Colonic mucosa (tissue), 4 donors: ENCODE measurements at regions not wholly inside any gene's neighbourhood (a gene's known extent, or its start where the extent isn't known, plus 50 kb on each side); places are given as distances from the start of the nearest gene placed in this dataset.
A peak's percentile ranks its signal among the peaks of the same experiment; 100 is the strongest.
"Not testable (repeated sequence)": the region's sequence is repeated elsewhere in the genome, so short reads cannot be mapped to it uniquely, and the experiment has no call there.

Experiments
- DNase-seq: peaks from one replicate; pipeline ENCODE4 v3.0.0-alpha.2; 2020
- H3K27ac ChIP-seq: fragments of 200-600 bp; one replicate; pipeline ENCODE4 v1.8.0; 2021
- H3K27me3 ChIP-seq: fragments of 200-600 bp; one replicate; pipeline ENCODE4 v1.8.0; 2021
- H3K36me3 ChIP-seq: fragments of 200-600 bp; one replicate; pipeline ENCODE4 v1.8.0; 2021
- H3K4me1 ChIP-seq: fragments of 200-600 bp; one replicate; pipeline ENCODE4 v1.8.0; 2021; ENCODE audit warnings: mild to moderate bottlenecking
- H3K4me3 ChIP-seq: fragments of 200-600 bp; one replicate; pipeline ENCODE4 v1.8.0; 2021
- H3K9ac ChIP-seq, 2 donors: one replicate each; pipeline ENCODE4 v1.7.0; 2013; ENCODE audit warnings: control low read depth in 2 of 2, low read depth in 2 of 2, low read length in 2 of 2
- H3K9me3 ChIP-seq: fragments of 200-600 bp; one replicate; pipeline ENCODE4 v1.8.0; 2021
- intact Hi-C: fragments of 100-400 bp; cut with DNase I; formaldehyde crosslinking; loops from one replicate; pipeline ENCODE4 v1.14.1; 2022
- TF ChIP-seq, protein P1 (sequence below): fragments of 200-600 bp; IDR thresholded peaks from one replicate; pipeline ENCODE4 v1.8.0; 2022; ENCODE audit warnings: antibody characterized with exemption, mild to moderate bottlenecking
- donor health status: healthy.
- donor health status: DM: no; HTN: no; CAD: no.
- donor health status: DM: no; HTN: no; CAD: no.

DNA sequence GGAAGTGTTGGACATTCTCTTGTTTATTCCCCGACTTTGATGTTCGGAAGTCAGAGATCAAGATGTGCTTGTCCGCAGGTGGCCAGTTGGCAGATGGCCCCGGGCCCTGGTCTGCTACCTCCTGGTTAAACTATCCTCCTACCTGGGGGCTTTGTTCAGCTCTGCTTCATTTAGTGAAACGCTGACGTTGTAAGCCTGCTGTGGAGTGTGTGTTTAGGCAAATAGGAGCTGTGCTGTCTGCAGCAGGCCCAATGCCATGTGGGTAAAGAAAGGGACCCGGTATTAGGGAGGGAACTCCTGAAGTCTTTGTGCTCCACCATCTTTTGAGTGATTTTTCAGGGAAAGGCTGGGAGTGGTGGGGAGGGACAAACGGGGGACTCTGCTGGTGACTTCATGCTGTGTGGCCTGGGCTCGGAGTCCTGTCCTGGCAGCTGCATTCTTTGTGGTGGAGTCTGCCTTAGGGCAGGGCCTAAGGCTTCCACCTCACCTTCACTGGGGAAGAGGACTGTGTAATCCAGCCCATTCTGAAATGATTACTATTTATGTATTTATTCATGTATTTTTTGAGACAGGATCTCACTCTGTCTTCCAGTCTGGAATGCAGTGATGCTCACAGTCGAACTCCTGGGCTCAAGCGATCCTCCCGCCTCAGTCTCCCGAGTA is 171.1 kb upstream of the KLF6 start:
- H3K27me3 ChIP-seq = no peaks in the 10 kb centered on the region
- no peaks in the 10 kb centered on the region for H3K9me3 ChIP-seq
- peak; percentile 14 for DNase-seq
- H3K4me3 ChIP-seq = no peak overlapping the region
- H3K9ac ChIP-seq = no peak overlapping the region
- intact Hi-C loops = no loop called here
- no peak overlapping the region for H3K27ac ChIP-seq
- no peaks in the 10 kb centered on the region for H3K4me1 ChIP-seq
- TF ChIP-seq, protein P1, sequence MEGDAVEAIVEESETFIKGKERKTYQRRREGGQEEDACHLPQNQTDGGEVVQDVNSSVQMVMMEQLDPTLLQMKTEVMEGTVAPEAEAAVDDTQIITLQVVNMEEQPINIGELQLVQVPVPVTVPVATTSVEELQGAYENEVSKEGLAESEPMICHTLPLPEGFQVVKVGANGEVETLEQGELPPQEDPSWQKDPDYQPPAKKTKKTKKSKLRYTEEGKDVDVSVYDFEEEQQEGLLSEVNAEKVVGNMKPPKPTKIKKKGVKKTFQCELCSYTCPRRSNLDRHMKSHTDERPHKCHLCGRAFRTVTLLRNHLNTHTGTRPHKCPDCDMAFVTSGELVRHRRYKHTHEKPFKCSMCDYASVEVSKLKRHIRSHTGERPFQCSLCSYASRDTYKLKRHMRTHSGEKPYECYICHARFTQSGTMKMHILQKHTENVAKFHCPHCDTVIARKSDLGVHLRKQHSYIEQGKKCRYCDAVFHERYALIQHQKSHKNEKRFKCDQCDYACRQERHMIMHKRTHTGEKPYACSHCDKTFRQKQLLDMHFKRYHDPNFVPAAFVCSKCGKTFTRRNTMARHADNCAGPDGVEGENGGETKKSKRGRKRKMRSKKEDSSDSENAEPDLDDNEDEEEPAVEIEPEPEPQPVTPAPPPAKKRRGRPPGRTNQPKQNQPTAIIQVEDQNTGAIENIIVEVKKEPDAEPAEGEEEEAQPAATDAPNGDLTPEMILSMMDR = no peak
- no peaks in the 10 kb centered on the region for H3K36me3 ChIP-seq

- no peaks in the 10 kb centered on the region for H3K27me3 ChIP-seq
- TF ChIP-seq, protein P1 = no peak
- H3K9me3 ChIP-seq = no peaks in the 10 kb centered on the region
- DNase-seq = peak; percentile 15
- no peaks in the 10 kb centered on the region for H3K4me1 ChIP-seq
- H3K27ac ChIP-seq = no peak overlapping the region
- H3K9ac ChIP-seq = no peak overlapping the region
- H3K36me3 ChIP-seq = no peaks in the 10 kb centered on the region
- intact Hi-C loops = no loop called here
- no peak overlapping the region for H3K4me3 ChIP-seq
Observed at GRCh38 chr10:3955493-3955892, 170.5 kb upstream of the KLF6 start.

- TF ChIP-seq, protein P1 = no peak
- DNase-seq = peak; percentile 11
- Histone ChIP-seq H3K9me3 (no peaks in the 10 kb centered on the region), H3K27me3 (no peaks in the 10 kb centered on the region), H3K4me1 (no peaks in the 10 kb centered on the region), H3K9ac (no peak overlapping the region), H3K27ac (no peak overlapping the region), H3K36me3 (no peaks in the 10 kb centered on the region), H3K4me3 (no peak overlapping the region)
- intact Hi-C loops = no loop called here
Observed at GRCh38 chr10:3954615-3955014, 169.6 kb upstream of the KLF6 start.

- intact Hi-C loops, H3K9me3 ChIP-seq, H3K36me3 ChIP-seq, H3K9ac ChIP-seq, H3K27ac ChIP-seq, DNase-seq, H3K4me1 ChIP-seq, H3K4me3 ChIP-seq, H3K27me3 ChIP-seq: not testable (repeated sequence)
Observed at GRCh38 chr10:3954007-3954406, 169.0 kb upstream of the KLF6 start.

DNA sequence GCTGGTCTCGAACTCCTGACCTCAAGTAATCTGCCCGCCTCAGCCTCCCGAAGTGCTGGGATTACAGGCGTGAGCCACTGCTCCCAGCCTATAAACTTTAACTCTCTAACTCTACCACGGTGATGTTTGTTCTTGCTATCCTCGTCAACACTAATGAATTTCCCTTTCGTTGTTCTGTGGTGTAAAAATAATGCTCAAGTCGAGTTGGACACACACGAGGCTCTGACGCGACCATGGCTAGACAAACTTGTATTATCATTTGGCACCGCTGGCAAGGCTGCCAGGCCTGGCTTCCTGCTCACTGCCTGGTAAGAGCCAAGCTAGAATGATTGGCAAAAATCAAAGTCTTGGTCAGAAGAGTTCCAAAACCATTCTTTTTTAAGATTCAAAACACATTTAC is 167.0 kb upstream of the KLF6 start:
- Histone ChIP-seq H3K27me3 (no peaks in the 10 kb centered on the region), H3K9ac (no peak overlapping the region), H3K4me1 (no peaks in the 10 kb centered on the region), H3K4me3 (no peak overlapping the region), H3K9me3 (no peaks in the 10 kb centered on the region), H3K36me3 (no peaks in the 10 kb centered on the region), H3K27ac (no peak overlapping the region)
- peak; percentile 18 for DNase-seq
- TF ChIP-seq, protein P1 = no peak
- intact Hi-C loops = no loop called here

GRCh38 chr10:3950676-3951275 is 165.8 kb upstream of the KLF6 start:
- Histone ChIP-seq H3K27me3 (no peaks in the 10 kb centered on the region), H3K4me3 (no peak overlapping the region), H3K4me1 (no peaks in the 10 kb centered on the region), H3K9ac (no peak overlapping the region), H3K9me3 (no peaks in the 10 kb centered on the region), H3K36me3 (no peaks in the 10 kb centered on the region), H3K27ac (no peak overlapping the region)
- TF ChIP-seq, protein P1 = no peak
- DNase-seq = peak; percentile 16
- intact Hi-C loops = no loop called here
